NCI-H345 (cell line): ENCODE measurements at regions not wholly inside any gene's neighbourhood (a gene's known extent, or its start where the extent isn't known, plus 50 kb on each side); places are given as distances from the start of the nearest gene placed in this dataset.

Experiments
- DNase-seq: peaks from one replicate; lab custom pipeline; 2025; lab: John Stamatoyannopoulos, UW

GRCh38 chr3:80215191-80215590 is 447.4 kb upstream of the ROBO1 start:
- no peak for DNase-seq

GRCh38 chr3:80213086-80213485 is 445.3 kb upstream of the ROBO1 start:
- DNase-seq, result peak; percentile 71

- no peak for DNase-seq
Observed at GRCh38 chr3:80192936-80193335, 425.1 kb upstream of the ROBO1 start.

GRCh38 chr3:80190051-80190450 is 422.3 kb upstream of the ROBO1 start:
- DNase-seq, result no peak

- DNase-seq, result no peak
Observed at GRCh38 chr3:80187981-80188380, 420.2 kb upstream of the ROBO1 start.

GRCh38 chr3:80159990-80160506 is 392.2 kb upstream of the ROBO1 start:
- no peak for DNase-seq

GRCh38 chr3:80158332-80158731 is 390.5 kb upstream of the ROBO1 start:
- no peak for DNase-seq

- DNase-seq, result no peak
Observed at GRCh38 chr3:80157546-80157945, 389.7 kb upstream of the ROBO1 start.

GRCh38 chr3:80152692-80153091 is 384.9 kb upstream of the ROBO1 start:
- no peak for DNase-seq

- no peak for DNase-seq
Observed at GRCh38 chr3:80142714-80143113, 374.9 kb upstream of the ROBO1 start.

- no peak for DNase-seq
Observed at GRCh38 chr3:80141557-80141956, 373.8 kb upstream of the ROBO1 start.

- no peak for DNase-seq
Observed at GRCh38 chr3:80116281-80116680, 348.5 kb upstream of the ROBO1 start.

- DNase-seq, result no peak
Observed at GRCh38 chr3:80114694-80115093, 346.9 kb upstream of the ROBO1 start.

- DNase-seq, result no peak
Observed at GRCh38 chr3:80113331-80113730, 345.5 kb upstream of the ROBO1 start.

GRCh38 chr3:80099559-80100066 is 331.8 kb upstream of the ROBO1 start:
- no peak for DNase-seq

- DNase-seq, result no peak
Observed at GRCh38 chr3:80097674-80098073, 329.9 kb upstream of the ROBO1 start.

- DNase-seq, result no peak
Observed at GRCh38 chr3:80096909-80097308, 329.1 kb upstream of the ROBO1 start.

- DNase-seq, result no peak
Observed at GRCh38 chr3:80094589-80094988, 326.8 kb upstream of the ROBO1 start.

GRCh38 chr3:80087767-80088166 is 320.0 kb upstream of the ROBO1 start:
- no peak for DNase-seq

GRCh38 chr3:80086426-80086825 is 318.6 kb upstream of the ROBO1 start:
- DNase-seq, result no peak

- DNase-seq, result no peak
Observed at GRCh38 chr3:80079886-80080285, 312.1 kb upstream of the ROBO1 start.

- DNase-seq, result no peak
Observed at GRCh38 chr3:80068459-80068858, 300.7 kb upstream of the ROBO1 start.

GRCh38 chr3:80063535-80063934 is 295.7 kb upstream of the ROBO1 start:
- DNase-seq, result no peak

GRCh38 chr3:80060664-80061063 is 292.9 kb upstream of the ROBO1 start:
- no peak for DNase-seq

- DNase-seq, result no peak
Observed at GRCh38 chr3:80055306-80055705, 287.5 kb upstream of the ROBO1 start.
